Adrenal gland (tissue), 5 donors: ENCODE measurements at regions not wholly inside any gene's neighbourhood (a gene's known extent, or its start where the extent isn't known, plus 50 kb on each side); places are given as distances from the start of the nearest gene placed in this dataset.

Experiments used
- POLR2A ChIP-seq, 2 donors: fragments of 450-650 bp; IDR thresholded peaks; one replicate each; pipeline ENCODE4 v1.6.1; 2017; ENCODE audit warnings: antibody characterized with exemption in 2 of 2, mild to moderate bottlenecking in 2 of 2, moderate library complexity in 1 of 2
- TF ChIP-seq, protein P1 (sequence below), 6 experiments: fragments of 450-650 bp in 4 of 6; fragments of 200-600 bp in 2 of 6; sonication (generic) in 1 of 6; IDR thresholded peaks; 1 replicate in 5 of 6; 2 replicates in 1 of 6; pipeline versions ENCODE4 v1.5.1 to v1.8.0; 2016 to 2021; ENCODE audit warnings: antibody characterized with exemption in 6 of 6, mild to moderate bottlenecking in 2 of 6, moderate library complexity in 1 of 6
- donor health status: DM: no; HTN: no; CAD: no.

DNA sequence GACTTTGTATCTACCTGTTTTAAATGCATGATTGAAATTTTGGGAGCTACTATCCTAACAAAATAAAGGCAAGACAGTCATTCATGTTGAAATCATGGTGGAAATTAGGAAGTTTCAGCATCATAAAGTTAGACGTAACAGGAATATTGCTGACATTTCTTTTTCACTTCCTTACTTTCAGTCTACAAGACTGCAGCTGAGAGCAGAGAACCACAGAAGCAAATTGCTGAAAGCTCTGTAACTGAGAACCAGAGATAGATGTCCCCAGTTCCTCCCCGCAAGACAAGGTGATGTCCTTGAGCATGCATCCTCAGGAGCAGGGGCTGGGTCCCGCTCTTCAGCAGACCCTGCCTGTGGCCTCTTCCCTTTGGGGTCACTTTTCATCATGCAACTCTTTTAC, 466.3 kb upstream of the POM121L12 start:
- TF ChIP-seq, protein P1, sequence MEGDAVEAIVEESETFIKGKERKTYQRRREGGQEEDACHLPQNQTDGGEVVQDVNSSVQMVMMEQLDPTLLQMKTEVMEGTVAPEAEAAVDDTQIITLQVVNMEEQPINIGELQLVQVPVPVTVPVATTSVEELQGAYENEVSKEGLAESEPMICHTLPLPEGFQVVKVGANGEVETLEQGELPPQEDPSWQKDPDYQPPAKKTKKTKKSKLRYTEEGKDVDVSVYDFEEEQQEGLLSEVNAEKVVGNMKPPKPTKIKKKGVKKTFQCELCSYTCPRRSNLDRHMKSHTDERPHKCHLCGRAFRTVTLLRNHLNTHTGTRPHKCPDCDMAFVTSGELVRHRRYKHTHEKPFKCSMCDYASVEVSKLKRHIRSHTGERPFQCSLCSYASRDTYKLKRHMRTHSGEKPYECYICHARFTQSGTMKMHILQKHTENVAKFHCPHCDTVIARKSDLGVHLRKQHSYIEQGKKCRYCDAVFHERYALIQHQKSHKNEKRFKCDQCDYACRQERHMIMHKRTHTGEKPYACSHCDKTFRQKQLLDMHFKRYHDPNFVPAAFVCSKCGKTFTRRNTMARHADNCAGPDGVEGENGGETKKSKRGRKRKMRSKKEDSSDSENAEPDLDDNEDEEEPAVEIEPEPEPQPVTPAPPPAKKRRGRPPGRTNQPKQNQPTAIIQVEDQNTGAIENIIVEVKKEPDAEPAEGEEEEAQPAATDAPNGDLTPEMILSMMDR (IDR thresholded peaks at IDR 0.05) = no peak
- TF ChIP-seq POLR2A (IDR thresholded peaks at IDR 0.05) = no peak
